ENCODE measurements at regions not wholly inside any gene's neighbourhood (a gene's known extent, or its start where the extent isn't known, plus 50 kb on each side); places are given as distances from the start of the nearest gene placed in this dataset.

DNA sequence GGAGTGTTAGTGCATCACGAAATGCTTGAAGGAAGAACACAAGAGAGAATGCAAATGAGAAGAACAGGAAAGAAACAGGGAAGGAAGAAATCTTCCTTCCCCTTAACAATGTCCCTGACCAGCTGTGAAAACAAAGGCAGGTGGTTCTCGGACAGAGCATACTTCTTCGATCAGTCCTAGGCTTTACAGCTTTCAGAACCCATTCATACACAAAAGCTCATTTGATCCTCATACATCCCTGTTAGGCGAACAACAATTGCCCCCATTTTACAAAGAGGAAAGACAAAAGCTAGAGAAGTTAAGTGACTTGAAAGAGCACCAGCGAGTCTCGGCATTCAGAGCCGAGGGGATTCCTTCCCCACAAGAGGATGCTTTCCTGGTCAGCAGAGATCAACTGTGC, 57.2 kb upstream of the LRRC55 start:
- H3K79me2 ChIP-seq (ENCODE audit: insufficient read depth, low read depth), result no peaks in the 10 kb centered on the region
- TF ChIP-seq, protein P1, sequence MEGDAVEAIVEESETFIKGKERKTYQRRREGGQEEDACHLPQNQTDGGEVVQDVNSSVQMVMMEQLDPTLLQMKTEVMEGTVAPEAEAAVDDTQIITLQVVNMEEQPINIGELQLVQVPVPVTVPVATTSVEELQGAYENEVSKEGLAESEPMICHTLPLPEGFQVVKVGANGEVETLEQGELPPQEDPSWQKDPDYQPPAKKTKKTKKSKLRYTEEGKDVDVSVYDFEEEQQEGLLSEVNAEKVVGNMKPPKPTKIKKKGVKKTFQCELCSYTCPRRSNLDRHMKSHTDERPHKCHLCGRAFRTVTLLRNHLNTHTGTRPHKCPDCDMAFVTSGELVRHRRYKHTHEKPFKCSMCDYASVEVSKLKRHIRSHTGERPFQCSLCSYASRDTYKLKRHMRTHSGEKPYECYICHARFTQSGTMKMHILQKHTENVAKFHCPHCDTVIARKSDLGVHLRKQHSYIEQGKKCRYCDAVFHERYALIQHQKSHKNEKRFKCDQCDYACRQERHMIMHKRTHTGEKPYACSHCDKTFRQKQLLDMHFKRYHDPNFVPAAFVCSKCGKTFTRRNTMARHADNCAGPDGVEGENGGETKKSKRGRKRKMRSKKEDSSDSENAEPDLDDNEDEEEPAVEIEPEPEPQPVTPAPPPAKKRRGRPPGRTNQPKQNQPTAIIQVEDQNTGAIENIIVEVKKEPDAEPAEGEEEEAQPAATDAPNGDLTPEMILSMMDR (conservative IDR thresholded peaks at IDR 0.05; ENCODE audit: low read depth, low read length), result no peak
- H3K27me3 ChIP-seq (ENCODE audit: insufficient read depth, low read depth), result no peaks in the 10 kb centered on the region
- peaks cover 5% of the 10 kb centered on the region for H3K4me1 ChIP-seq (ENCODE audit: low read depth, poor library complexity, severe bottlenecking)
- no peak overlapping the region for H3K9ac ChIP-seq
- H2AFZ ChIP-seq (ENCODE audit: low read depth), result no peak overlapping the region
- H4K20me1 ChIP-seq (ENCODE audit: insufficient read depth), result no peaks in the 10 kb centered on the region
- no peak overlapping the region for H3K4me2 ChIP-seq
- no peak overlapping the region for H3K27ac ChIP-seq
- H3K4me3 ChIP-seq (IDR thresholded peaks at IDR 0.05; ENCODE audit: insufficient read depth, low read depth, low read length), result no peak overlapping the region
- H3K36me3 ChIP-seq (ENCODE audit: insufficient read depth), result no peaks in the 10 kb centered on the region

DNA sequence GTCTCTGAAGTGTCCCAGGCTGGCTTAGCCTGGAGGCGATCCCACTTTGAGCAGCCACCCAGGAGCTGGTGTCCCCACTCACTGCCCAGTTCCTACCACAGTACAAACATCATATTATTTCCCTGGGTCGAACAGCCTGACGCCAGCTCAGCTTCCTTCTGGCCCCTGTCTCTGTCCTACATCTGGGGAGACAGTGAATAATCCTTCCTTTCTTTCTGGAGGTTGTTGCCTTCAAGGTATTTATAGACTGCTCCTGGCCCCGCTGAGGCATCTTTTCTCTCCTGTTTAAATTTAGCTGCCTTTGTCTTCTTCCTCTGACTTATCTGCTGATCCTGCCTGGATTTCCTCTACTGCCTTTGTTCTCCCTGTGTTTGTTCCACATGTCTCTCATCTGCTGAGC, 56.8 kb upstream of the LRRC55 start:
- Histone ChIP-seq H3K4me1 (ENCODE audit: low read depth, poor library complexity, severe bottlenecking) (peaks cover 5% of the 10 kb centered on the region), H3K4me2 (no peak overlapping the region), H3K36me3 (ENCODE audit: insufficient read depth) (no peaks in the 10 kb centered on the region), H3K27me3 (ENCODE audit: insufficient read depth, low read depth) (no peaks in the 10 kb centered on the region), H3K9ac (no peak overlapping the region), H2AFZ (ENCODE audit: low read depth) (no peak overlapping the region), H3K79me2 (ENCODE audit: insufficient read depth, low read depth) (no peaks in the 10 kb centered on the region), H3K27ac (no peak overlapping the region), H3K4me3 (IDR thresholded peaks at IDR 0.05; ENCODE audit: insufficient read depth, low read depth, low read length) (no peak overlapping the region), H4K20me1 (ENCODE audit: insufficient read depth) (no peaks in the 10 kb centered on the region)
- TF ChIP-seq, protein P1 (conservative IDR thresholded peaks at IDR 0.05; ENCODE audit: low read depth, low read length), result no peak

DNA sequence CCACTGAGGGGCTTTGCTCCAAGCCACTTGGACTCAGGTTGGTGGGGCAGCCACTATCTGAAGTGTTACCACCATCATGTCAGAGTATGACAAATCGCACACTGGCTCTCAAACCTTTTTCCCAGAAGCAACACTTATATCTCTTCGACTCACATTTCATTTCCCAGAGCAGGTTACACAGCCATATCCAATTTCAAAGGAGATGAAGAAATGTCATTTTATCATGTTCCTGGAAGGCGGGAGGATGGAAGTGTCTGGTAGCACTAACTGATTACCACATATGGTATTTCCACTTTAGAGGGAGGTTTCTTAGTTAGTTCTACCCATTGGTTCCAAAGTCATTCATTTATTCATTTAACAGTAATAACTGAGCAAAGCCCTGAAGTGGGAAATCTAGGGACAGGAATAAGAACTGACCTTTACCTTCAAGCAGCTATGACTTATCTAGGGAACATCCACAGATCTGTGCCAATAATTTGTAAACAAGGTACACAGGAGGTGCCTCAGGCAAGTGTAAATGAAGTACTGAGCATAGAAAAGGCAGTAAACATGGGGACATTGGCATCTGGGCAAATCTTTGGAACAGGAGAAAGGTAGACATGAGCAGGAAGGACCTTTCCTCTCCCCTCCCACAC, 54.9 kb upstream of the LRRC55 start:
- Histone ChIP-seq H3K9ac (no peak overlapping the region), H3K4me1 (ENCODE audit: low read depth, poor library complexity, severe bottlenecking) (peaks cover 5% of the 10 kb centered on the region), H3K36me3 (ENCODE audit: insufficient read depth) (no peaks in the 10 kb centered on the region), H2AFZ (ENCODE audit: low read depth) (no peak overlapping the region), H3K4me3 (IDR thresholded peaks at IDR 0.05; ENCODE audit: insufficient read depth, low read depth, low read length) (no peak overlapping the region), H3K27ac (no peak overlapping the region), H3K27me3 (ENCODE audit: insufficient read depth, low read depth) (no peaks in the 10 kb centered on the region), H3K4me2 (no peak overlapping the region), H3K79me2 (ENCODE audit: insufficient read depth, low read depth) (no peaks in the 10 kb centered on the region), H4K20me1 (ENCODE audit: insufficient read depth) (no peaks in the 10 kb centered on the region)
- TF ChIP-seq, protein P1 (conservative IDR thresholded peaks at IDR 0.05; ENCODE audit: low read depth, low read length), result no peak

DNA sequence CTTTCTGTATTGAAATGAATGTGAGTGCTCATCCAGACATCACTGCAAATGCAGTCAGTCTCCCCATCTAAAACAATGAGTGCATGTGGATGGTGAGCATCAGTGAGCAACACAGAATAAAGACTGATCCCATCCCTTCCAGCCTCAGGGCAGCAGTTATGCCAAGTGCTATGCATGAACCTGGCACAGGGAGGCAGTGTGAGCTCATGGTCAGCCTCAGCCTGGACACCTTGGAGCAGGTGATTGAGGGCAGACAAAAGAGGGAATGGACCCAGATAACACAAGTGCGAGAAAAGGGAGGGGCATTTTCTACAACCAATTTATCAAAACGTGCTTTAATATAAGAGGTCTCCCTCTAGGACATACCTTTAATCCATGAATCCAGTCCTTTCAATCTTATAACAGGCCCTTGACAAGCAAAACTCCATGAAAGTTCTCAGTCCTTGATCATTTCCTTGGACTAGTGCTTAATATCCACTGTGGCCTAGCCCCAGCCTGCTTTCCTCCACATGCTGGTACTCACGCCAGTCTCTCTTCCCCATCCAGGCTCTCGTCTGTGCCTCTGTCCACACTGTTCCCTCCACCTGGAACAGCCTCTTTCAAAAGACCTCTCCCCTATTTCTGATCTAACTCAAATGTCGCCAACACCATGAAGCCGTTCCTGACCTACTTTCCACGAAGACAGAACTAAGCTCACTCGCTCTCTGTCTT, 50.5 kb upstream of the LRRC55 start:
- Histone ChIP-seq H2AFZ (ENCODE audit: low read depth) (no peak overlapping the region), H3K27me3 (ENCODE audit: insufficient read depth, low read depth) (no peaks in the 10 kb centered on the region), H3K79me2 (ENCODE audit: insufficient read depth, low read depth) (no peaks in the 10 kb centered on the region), H3K9ac (no peak overlapping the region), H4K20me1 (ENCODE audit: insufficient read depth) (no peaks in the 10 kb centered on the region), H3K4me1 (ENCODE audit: low read depth, poor library complexity, severe bottlenecking) (no peaks in the 10 kb centered on the region), H3K4me2 (no peak overlapping the region), H3K4me3 (IDR thresholded peaks at IDR 0.05; ENCODE audit: insufficient read depth, low read depth, low read length) (no peak overlapping the region), H3K36me3 (ENCODE audit: insufficient read depth) (no peaks in the 10 kb centered on the region), H3K27ac (no peak overlapping the region)
- TF ChIP-seq, protein P1 (conservative IDR thresholded peaks at IDR 0.05; ENCODE audit: low read depth, low read length), result 0 out of 2 replicates have a peak, but pooled peaks have one; percentile 14
